Neural progenitor cell (in vitro differentiated cells): ENCODE measurements at regions not wholly inside any gene's neighbourhood (a gene's known extent, or its start where the extent isn't known, plus 50 kb on each side); places are given as distances from the start of the nearest gene placed in this dataset.

Experiments
- DNase-seq: peaks from one replicate; pipeline ENCODE4 v3.0.0-alpha.2; 2016; ENCODE audit warnings: low spot score
- H2AFZ ChIP-seq: fragments of 200-600 bp; sonication (generic); replicated peaks from 2 replicates; pipeline ENCODE4 v1.6.1; 2016; ENCODE audit warnings: antibody characterized with exemption
- H3F3A ChIP-seq: fragments of 200-600 bp; sonication (generic); 2 replicates; pipeline ENCODE4 v1.6.1; 2016; ENCODE audit warnings: antibody characterized with exemption, low read depth
- H3K27ac ChIP-seq: fragments of 200-600 bp; sonication (generic); 2 replicates; pipeline ENCODE4 v1.5.1; 2016; ENCODE audit warnings: mild to moderate bottlenecking
- H3K27me3 ChIP-seq: fragments of 200-600 bp; sonication (generic); 2 replicates; pipeline ENCODE4 v1.6.1; 2016; ENCODE audit warnings: mild to moderate bottlenecking, moderate library complexity
- H3K36me3 ChIP-seq: fragments of 200-600 bp; sonication (generic); 2 replicates; pipeline ENCODE4 v1.5.1; 2016
- H3K4me1 ChIP-seq: fragments of 200-600 bp; sonication (generic); 2 replicates; pipeline ENCODE4 v1.6.1; 2016; ENCODE audit warnings: mixed run types
- H3K4me2 ChIP-seq: fragments of 200-600 bp; sonication (generic); 2 replicates; pipeline ENCODE4 v1.6.1; 2016
- H3K4me3 ChIP-seq: fragments of 200-600 bp; sonication (generic); 2 replicates; pipeline ENCODE4 v1.5.1; 2016
- H3K79me2 ChIP-seq: fragments of 200-600 bp; sonication (generic); 2 replicates; pipeline ENCODE4 v1.6.1; 2016; ENCODE audit warnings: low read depth
- H3K9ac ChIP-seq: fragments of 200-600 bp; sonication (generic); 2 replicates; pipeline ENCODE4 v1.6.1; 2016
- H3K9me3 ChIP-seq: fragments of 200-600 bp; sonication (generic); 2 replicates; pipeline ENCODE4 v1.5.1; 2016; ENCODE audit warnings: low read depth
- H4K20me1 ChIP-seq: fragments of 200-600 bp; sonication (generic); 2 replicates; pipeline ENCODE4 v1.6.1; 2016; ENCODE audit warnings: low read depth
- H3K27ac Mint-ChIP-seq: 3 replicates; pipeline ENCODE4 v1.8.0; 2021; ENCODE audit warnings: mixed read lengths
- H3K27me3 Mint-ChIP-seq: 2 replicates; pipeline ENCODE4 v1.8.0; 2022; ENCODE audit warnings: low read depth, mild to moderate bottlenecking, inconsistent platforms, moderate library complexity, mixed read lengths; ENCODE audit not compliant: insufficient read depth
- H3K36me3 Mint-ChIP-seq: 3 replicates; pipeline ENCODE4 v1.8.0; 2021; ENCODE audit warnings: mixed read lengths
- H3K4me1 Mint-ChIP-seq: 3 replicates; pipeline ENCODE4 v1.8.0; 2021; ENCODE audit warnings: mixed read lengths
- H3K4me3 Mint-ChIP-seq: 3 replicates; pipeline ENCODE4 v1.8.0; 2021; ENCODE audit warnings: mild to moderate bottlenecking, moderate library complexity, mixed read lengths
- H3K9me3 Mint-ChIP-seq: 3 replicates; pipeline ENCODE4 v1.8.0; 2020; ENCODE audit warnings: mixed read lengths
- EZH2 ChIP-seq: fragments of 200-600 bp; sonication (generic); IDR thresholded peaks from 2 replicates; pipeline ENCODE4 v1.6.1; 2017; ENCODE audit warnings: antibody characterized with exemption, mild to moderate bottlenecking, moderate library complexity
- EZH2phosphoT487 ChIP-seq: fragments of 200-600 bp; sonication (generic); IDR thresholded peaks from 2 replicates; pipeline ENCODE4 v1.6.1; 2017; ENCODE audit warnings: antibody characterized with exemption
- TF ChIP-seq, protein P1 (sequence below): fragments of 200-600 bp; sonication (generic); IDR thresholded peaks from 2 replicates; pipeline ENCODE4 v1.5.1; 2017; ENCODE audit warnings: antibody characterized with exemption, mild to moderate bottlenecking

DNA sequence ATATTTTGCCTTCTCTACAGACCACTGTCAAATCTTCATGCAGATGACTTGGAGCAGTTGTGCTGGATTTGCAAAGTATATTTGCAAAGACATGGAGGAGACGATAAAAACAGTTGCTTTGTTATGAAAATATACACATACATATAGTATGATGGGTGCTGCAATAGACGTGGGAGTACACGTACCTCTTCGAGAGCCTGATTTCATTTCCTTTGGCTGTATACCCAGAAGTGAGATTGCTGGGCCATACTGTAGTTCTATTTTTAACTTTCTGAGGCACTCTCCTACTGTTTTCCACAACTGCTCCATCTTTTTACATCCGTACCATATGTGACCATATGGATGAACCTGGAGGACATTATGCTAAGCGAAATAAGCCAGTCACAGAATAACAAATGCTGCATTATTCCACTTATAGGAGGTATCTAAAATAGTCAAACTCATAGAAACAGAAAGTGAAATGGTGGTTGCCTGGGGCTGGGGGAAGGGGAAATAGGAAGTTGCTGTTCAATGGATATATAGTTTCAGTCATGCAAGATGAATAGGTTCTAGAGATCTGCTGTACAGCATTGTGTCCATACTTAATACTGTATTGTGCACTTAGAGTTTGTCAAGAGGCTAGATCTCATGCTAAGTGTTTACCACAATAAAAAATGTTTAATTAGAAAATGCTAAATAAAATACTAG is 223.8 kb downstream of the HAO1 start:
- DNase-seq = no peak
- no peaks in the 10 kb centered on the region for H3K36me3 Mint-ChIP-seq
- H3K9me3 ChIP-seq = no peaks in the 10 kb centered on the region
- TF ChIP-seq EZH2phosphoT487 (no peak), EZH2 (no peak)
- TF ChIP-seq, protein P1, sequence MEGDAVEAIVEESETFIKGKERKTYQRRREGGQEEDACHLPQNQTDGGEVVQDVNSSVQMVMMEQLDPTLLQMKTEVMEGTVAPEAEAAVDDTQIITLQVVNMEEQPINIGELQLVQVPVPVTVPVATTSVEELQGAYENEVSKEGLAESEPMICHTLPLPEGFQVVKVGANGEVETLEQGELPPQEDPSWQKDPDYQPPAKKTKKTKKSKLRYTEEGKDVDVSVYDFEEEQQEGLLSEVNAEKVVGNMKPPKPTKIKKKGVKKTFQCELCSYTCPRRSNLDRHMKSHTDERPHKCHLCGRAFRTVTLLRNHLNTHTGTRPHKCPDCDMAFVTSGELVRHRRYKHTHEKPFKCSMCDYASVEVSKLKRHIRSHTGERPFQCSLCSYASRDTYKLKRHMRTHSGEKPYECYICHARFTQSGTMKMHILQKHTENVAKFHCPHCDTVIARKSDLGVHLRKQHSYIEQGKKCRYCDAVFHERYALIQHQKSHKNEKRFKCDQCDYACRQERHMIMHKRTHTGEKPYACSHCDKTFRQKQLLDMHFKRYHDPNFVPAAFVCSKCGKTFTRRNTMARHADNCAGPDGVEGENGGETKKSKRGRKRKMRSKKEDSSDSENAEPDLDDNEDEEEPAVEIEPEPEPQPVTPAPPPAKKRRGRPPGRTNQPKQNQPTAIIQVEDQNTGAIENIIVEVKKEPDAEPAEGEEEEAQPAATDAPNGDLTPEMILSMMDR = no peak
- H3K27ac ChIP-seq = no peak overlapping the region
- peak overlapping the region; percentile 33 for H3K27ac Mint-ChIP-seq
- H3K79me2 ChIP-seq = no peaks in the 10 kb centered on the region
- no peaks in the 10 kb centered on the region for H3K4me1 Mint-ChIP-seq
- H3K4me3 ChIP-seq = no peak overlapping the region
- H3K4me2 ChIP-seq = no peak overlapping the region
- no peaks in the 10 kb centered on the region for H3K4me1 ChIP-seq
- peaks cover 7% of the 10 kb centered on the region for H3K36me3 ChIP-seq
- no peak overlapping the region for H3K9ac ChIP-seq
- no peaks in the 10 kb centered on the region for H3K27me3 Mint-ChIP-seq
- no peaks in the 10 kb centered on the region for H4K20me1 ChIP-seq
- H2AFZ ChIP-seq = no peak overlapping the region
- H3F3A ChIP-seq = no peaks in the 10 kb centered on the region
- H3K9me3 Mint-ChIP-seq = no peaks in the 10 kb centered on the region
- H3K27me3 ChIP-seq = no peaks in the 10 kb centered on the region
- H3K4me3 Mint-ChIP-seq = no peak overlapping the region

DNA sequence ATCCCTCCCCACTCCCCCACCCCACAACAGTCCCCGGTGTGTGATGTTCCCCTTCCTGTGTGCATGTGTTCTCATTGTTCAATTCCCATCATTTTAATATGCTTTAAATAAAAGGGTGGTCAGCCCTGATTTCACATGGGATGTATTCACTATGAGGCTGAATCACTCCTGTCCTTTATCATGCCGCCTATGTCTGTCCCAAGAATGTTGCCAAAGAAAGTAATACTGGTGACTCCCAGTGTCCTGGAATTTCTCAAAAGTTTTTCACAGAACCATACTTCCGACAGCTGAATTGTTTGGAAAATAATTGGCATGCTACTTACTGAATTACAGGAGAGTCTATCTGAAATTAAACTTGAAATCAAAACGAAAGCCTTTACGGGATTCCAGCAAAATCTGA is 217.7 kb downstream of the HAO1 start:
- no peak overlapping the region for H3K4me3 ChIP-seq
- no peaks in the 10 kb centered on the region for H3K4me1 Mint-ChIP-seq
- H3K27me3 ChIP-seq = no peaks in the 10 kb centered on the region
- H3K36me3 ChIP-seq = no peaks in the 10 kb centered on the region
- H3K27me3 Mint-ChIP-seq = peaks cover 2% of the 10 kb centered on the region
- H3K4me1 ChIP-seq = no peaks in the 10 kb centered on the region
- H3F3A ChIP-seq = no peaks in the 10 kb centered on the region
- no peaks in the 10 kb centered on the region for H3K9me3 Mint-ChIP-seq
- H3K9me3 ChIP-seq = no peaks in the 10 kb centered on the region
- no peaks in the 10 kb centered on the region for H4K20me1 ChIP-seq
- H3K27ac ChIP-seq = no peak overlapping the region
- no peaks in the 10 kb centered on the region for H3K79me2 ChIP-seq
- no peak for DNase-seq
- no peak overlapping the region for H3K27ac Mint-ChIP-seq
- H3K9ac ChIP-seq = no peak overlapping the region
- H3K4me2 ChIP-seq = no peak overlapping the region
- no peaks in the 10 kb centered on the region for H3K36me3 Mint-ChIP-seq
- H3K4me3 Mint-ChIP-seq = no peak overlapping the region
- TF ChIP-seq EZH2phosphoT487 = no peak
- no peak overlapping the region for H2AFZ ChIP-seq

DNA sequence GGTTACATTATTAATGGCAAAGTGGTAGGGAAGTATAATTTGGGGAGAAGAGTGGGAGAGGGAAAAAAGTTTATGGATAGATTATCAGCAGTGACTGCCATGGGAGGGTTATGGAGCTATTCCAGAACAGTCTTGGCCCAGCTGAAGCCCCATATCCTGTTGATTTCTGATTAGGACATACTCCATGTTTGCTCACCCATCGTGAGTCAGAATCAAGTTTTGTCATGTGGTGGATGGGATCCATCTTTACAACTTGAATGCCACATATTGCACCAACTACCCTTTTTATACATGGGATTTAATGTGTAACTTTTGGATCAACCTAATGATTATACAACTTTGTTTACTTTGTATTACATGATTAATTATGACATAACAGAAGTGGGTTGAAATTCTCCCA is 217.0 kb downstream of the HAO1 start:
- Mint-ChIP-seq H3K27me3 (peaks cover 2% of the 10 kb centered on the region), H3K4me3 (no peak overlapping the region), H3K27ac (no peak overlapping the region), H3K9me3 (no peaks in the 10 kb centered on the region), H3K36me3 (no peaks in the 10 kb centered on the region), H3K4me1 (no peaks in the 10 kb centered on the region)
- TF ChIP-seq EZH2 (no peak), EZH2phosphoT487 (no peak)
- TF ChIP-seq, protein P1 = no peak
- H3K27me3 ChIP-seq = no peaks in the 10 kb centered on the region
- H3K79me2 ChIP-seq = no peaks in the 10 kb centered on the region
- H3F3A ChIP-seq = no peaks in the 10 kb centered on the region
- no peaks in the 10 kb centered on the region for H3K36me3 ChIP-seq
- H2AFZ ChIP-seq = no peak overlapping the region
- no peak overlapping the region for H3K9ac ChIP-seq
- H3K4me2 ChIP-seq = no peak overlapping the region
- H3K4me3 ChIP-seq = no peak overlapping the region
- H3K4me1 ChIP-seq = no peaks in the 10 kb centered on the region
- H3K27ac ChIP-seq = no peak overlapping the region
- no peaks in the 10 kb centered on the region for H3K9me3 ChIP-seq
- no peaks in the 10 kb centered on the region for H4K20me1 ChIP-seq
- DNase-seq = no peak

DNA sequence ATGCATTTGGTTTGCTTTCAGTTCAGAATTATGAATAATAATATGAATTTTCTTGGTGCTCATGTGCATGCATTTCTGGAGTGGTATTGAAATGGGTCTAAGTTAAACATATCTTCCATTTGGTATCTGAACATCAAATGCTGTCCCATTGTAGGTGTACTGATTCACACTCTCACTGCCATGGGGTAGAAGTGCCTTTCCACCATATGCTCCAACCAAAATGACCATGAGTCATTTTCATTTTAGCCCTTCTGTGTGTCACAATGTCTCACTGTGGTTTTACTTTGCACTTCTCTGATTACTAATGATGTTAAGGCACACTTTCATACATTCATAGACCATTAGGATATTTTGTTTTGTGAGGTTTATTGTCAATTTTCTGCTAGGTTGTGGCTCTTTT is 211.9 kb downstream of the HAO1 start:
- H4K20me1 ChIP-seq = no peaks in the 10 kb centered on the region
- Mint-ChIP-seq H3K27ac (no peak overlapping the region), H3K4me3 (no peak overlapping the region), H3K36me3 (no peaks in the 10 kb centered on the region), H3K27me3 (no peaks in the 10 kb centered on the region), H3K9me3 (peaks cover 6% of the 10 kb centered on the region), H3K4me1 (no peaks in the 10 kb centered on the region)
- no peaks in the 10 kb centered on the region for H3K36me3 ChIP-seq
- H3K79me2 ChIP-seq = no peaks in the 10 kb centered on the region
- no peak for DNase-seq
- H2AFZ ChIP-seq = no peak overlapping the region
- no peak overlapping the region for H3K4me2 ChIP-seq
- no peak for TF ChIP-seq EZH2phosphoT487
- TF ChIP-seq, protein P1 = no peak
- no peaks in the 10 kb centered on the region for H3K27me3 ChIP-seq
- H3K9ac ChIP-seq = no peak overlapping the region
- no peak overlapping the region for H3K27ac ChIP-seq
- H3F3A ChIP-seq = no peaks in the 10 kb centered on the region
- H3K4me1 ChIP-seq = no peaks in the 10 kb centered on the region
- H3K4me3 ChIP-seq = no peak overlapping the region
- peaks cover 7% of the 10 kb centered on the region for H3K9me3 ChIP-seq
